RKO (cell line): ENCODE measurements at regions not wholly inside any gene's neighbourhood (a gene's known extent, or its start where the extent isn't known, plus 50 kb on each side); places are given as distances from the start of the nearest gene placed in this dataset.
"Not testable (repeated sequence)": the region's sequence is repeated elsewhere in the genome, so short reads cannot be mapped to it uniquely, and the experiment has no call there.

Source experiments
- DNase-seq: peaks from one replicate; pipeline ENCODE4 v3.0.0-alpha.2; 2016; ENCODE audit warnings: low spot score

DNA sequence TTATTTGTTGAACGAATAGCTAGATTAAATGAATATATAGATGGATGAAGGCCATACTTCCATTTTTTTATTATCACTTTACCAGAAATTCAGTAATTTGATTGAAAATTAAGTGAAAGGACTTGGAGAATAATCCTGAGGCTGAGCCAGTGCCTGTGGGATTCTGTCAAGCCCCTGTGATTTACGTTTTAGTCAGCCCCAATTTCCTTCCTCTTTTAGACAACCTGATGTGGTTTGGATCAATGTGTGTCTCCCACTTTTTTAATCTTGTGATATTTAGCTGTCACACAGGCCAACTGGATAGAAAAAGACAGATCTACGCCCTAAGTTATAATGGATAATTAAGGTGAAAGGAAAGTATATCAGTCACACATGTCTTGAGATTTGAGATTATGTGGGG is 188.8 kb downstream of the EDN1 start:
- DNase-seq = no peak

DNA sequence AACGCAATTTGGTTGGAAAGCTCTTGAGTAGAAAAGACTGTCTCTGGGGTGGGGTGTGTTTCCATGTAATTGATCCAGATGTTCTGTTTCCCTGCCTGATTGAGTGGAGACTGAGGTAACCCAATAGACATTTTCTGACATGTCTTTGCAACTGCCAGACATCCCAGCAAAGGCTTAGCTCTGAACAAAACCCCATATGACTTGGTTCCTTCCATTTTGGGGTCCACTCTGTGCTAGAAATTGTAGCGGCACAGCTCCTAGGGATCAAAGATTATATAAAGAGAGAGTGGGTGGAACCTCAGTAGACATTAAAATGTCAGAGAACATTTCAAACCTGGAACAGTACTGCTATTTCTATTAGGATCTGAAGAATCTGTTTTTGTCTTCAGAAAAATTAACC is 189.3 kb downstream of the EDN1 start:
- DNase-seq = no peak

DNA sequence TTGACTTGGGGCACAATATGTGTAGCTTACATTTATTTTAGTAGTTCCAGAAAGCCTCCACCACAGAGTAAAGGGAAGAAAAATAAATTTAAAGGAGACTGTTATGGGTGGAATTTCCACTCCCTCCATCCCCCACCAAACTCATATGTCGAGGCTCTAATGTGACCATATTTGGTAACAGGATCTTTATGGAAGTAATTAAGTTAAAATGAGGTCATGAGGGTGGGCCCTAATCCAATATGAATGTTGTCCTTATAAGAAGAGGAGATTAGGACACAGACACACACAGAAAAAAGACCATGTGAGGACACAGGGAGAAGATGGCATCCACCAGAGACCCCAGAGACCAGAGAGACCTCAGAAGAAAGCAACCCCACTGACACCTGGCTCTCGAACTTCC is 189.7 kb downstream of the EDN1 start:
- no peak for DNase-seq

DNA sequence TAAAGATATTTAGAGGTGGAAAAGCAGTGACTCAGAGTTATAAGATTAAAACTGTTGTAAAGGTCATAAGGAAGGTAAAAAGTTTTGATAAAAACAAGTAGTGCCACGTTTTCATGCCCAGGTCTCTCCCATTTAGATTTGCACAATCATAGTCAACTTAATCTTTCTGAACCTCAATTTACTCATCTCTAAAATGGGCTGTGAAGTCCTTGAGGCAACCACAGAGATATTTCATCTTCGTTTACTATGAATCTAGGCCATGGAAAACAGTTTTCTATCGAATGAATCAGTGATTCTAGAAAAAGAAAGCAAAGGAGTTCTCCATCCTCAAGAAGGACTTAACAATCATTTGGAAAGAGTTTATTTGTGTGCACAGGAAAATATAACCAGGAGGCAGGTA is 190.2 kb downstream of the EDN1 start:
- DNase-seq = no peak

DNA sequence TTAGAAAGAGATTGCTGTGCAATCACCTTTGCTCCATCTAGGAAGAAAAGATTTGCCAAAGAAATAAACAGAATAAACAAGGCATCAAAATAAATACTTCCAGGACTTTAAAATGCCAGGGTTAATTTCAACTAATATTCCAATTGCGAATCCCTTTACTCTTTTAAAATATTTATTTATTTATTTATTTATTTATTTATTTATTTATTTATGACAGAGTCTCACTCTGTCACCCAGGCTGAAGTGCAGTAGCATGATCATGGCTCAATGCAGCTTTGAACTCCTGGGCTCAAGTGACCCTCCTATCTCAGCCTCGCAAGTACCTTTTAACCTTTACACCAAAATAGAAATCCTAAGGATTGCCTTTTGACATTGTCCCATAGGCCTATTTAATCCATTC is 191.1 kb downstream of the EDN1 start:
- DNase-seq = no peak

DNA sequence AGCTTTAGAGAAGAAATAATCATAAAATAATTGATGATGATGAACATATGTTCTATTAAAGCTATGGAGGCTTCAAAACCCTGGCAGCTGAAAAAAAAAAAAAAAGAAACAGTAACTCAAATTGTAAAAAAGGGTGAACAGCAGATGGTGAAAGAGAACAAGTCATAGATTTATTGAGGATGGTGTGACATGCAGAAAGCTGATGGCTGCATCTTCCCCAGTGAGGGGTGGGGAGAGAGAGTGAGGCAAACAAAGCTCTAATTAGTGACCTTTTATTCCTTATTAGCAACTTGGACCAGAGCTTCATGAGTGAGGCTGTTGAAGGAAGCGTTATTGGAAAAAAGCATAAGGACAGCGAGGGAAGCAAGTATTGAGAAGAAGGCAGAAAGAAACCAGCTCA is 191.7 kb downstream of the EDN1 start:
- DNase-seq = no peak

DNA sequence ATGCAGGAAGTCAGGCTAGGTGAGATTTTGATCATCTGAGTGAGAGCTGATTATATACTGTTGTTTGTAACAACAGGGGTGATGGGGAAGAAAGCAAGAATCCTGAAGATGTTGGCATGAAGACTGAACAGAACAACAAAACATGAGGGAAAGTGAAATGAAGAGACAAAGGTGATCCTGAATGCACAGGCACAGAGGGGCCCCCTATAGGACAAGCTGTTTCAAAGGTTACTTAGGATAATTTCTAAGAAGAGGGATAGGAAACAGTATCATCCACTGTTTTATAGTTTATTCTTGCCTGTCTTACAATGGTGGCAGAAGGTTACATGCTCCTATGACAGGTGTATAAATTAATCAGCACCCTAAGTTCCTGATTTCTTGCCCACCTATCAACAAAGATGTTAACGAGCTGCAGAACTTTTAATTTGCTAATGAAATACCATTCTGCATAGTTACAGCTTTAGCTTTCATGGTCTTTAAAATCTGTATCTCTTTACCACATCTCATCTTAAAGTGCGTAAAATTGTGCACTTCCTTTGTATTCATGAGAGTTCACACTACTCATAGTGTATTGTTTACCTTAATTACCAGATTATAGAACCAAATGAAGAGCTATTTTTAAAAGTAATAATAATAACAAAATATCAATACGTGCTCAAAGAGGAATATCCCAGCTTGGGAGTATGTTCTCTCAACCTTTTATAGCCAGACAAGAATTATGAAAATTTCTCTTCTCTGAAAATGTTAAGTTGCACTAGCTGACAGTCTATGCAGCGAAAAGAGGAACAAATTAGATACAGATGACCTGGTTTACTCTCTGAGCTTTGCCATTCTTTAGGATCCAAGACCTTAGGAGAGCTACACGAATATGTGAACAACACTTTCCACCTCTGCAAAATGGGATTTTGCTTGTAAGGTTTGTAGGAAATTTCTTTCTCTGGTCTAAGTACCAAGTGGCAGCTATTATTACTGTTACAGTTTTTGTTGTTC is 192.5 kb downstream of the EDN1 start:
- DNase-seq = no peak

DNA sequence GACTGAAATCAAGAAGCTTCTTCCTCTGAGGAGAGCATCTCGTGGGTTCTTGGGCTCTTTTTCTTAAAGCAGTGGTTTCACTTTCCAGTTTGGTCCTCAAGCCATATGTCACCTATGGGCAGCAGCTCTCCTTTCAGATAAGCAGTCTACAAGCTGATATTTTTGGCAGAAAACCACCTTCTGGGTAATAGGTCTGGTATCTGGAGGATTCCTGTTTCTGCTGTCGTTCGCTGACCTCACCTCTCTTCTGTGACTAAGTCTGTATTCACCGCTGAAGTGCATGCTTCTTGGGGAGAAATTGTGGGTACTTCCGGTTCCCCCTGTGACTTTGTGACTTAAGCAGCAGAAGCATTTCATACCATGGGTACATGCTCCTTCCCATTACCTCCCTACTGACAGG is 193.6 kb downstream of the EDN1 start:
- DNase-seq = peak; percentile 88

DNA sequence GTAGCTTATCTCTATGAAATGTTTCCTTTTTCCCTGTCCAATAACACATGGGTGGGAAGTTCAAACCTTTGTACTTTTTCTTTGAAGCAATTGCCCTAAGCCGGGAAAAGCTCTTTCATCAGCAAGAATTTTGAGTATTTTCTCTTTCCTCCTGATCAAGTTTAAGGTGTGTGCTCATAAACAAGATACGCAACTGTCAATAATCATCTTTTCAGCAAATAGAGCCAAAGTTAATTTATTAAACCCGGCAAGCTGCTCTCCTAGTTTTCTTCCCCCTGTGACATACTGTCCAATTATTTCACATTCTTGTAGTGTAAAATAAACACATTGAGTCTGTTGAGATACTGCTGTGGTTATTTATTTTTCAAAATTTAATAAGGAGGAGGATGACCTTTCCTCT is 194.4 kb downstream of the EDN1 start:
- DNase-seq = no peak

DNA sequence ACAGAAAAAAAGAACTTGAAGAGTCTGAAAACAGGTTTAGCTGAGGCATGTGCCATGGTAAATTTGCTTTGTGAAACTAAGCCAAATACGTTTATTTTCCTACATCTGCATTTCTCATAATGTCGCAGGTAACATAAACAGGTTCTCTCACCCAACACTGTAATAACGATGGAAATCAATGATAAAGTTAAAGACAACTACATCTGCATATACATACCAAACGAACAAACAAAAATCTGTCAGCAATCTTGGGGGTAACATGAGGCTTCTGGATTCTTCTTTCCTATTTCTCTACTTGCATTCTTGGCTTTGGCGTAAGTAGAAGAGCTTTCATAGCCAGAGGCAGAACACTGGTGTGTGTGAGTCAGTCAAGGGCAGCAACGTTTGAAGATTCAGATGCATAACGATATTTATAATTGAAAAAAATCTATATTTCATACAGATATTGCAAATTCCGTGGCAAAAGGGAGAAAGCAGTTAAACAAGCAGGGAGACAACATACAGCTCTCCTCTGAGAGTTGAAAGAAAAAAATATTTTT is 195.1 kb downstream of the EDN1 start:
- no peak for DNase-seq

DNA sequence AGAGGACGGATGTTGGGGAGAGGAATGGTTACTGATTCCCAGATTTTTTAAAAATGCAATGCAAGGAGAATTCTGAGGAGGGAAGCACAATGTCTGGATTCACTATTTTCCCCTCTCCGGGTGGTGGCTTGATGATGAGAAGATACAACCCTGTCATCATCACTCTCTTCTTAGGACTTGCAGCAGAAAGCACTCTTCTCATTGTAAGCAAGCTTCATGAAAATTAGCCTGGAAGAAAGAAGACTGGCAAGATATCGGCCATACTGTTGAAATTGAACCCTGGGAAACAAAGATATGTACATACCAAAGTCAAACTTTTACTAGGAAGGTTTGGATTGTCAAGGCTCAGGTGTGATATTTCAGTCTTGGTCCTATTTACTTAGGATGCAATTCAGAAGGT is 195.7 kb downstream of the EDN1 start:
- DNase-seq = no peak

DNA sequence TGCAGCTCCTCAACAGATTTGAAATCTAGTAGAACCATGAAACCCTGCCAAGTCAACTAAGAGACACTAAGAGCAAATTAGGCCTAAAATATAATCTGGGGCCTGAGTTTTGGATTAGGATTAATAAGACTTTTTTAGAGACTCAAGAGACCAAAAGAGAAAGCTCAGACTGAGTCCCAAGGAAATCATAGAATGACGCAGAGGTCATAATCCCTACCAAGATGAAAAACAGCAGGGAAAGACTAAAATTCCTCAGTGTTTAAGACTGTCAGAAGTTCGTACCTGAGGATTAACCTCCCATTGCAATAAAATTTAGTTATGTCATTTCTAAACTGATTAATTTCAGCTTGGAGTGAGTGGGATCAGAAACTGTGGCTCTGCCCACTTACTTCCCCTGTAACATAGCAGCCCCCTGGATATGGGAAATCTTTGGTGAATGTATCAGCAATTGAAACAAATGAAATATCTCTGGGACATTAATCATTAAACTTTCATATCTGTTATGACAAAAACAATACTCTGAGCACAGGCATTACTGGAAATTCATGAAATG is 200.3 kb downstream of the EDN1 start:
- DNase-seq = no peak

DNA sequence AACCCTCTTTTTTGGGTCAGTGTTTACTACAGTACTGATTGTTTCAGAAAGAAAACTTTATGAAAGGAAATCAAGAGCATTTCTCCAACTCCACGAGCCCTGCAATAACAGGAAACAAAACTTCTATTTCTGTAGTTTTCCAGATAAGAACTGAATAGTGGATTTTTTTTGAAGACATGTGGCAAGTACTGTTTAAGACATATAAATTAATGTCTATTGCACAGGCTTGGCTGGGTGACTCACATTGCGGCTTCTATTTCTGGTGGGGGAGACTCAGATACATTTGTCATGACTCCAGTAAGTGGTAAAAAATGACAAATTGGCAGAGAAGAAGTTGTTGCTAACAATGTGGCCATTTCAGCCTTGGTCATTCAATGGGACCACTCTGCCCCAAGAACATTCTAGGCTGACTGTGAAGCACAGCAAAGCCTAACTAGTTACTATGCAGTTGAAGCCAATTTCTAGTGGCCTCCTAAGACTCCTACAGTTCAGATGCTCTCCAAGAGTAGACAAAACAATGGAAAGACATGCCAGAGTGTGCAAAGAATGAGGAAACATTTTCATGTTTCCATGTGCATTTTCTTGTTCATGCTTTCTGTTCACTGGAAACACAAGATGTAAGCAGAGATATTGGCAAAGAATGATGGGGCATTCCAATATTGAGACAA is 200.9 kb downstream of the EDN1 start:
- peak; percentile 42 for DNase-seq

DNA sequence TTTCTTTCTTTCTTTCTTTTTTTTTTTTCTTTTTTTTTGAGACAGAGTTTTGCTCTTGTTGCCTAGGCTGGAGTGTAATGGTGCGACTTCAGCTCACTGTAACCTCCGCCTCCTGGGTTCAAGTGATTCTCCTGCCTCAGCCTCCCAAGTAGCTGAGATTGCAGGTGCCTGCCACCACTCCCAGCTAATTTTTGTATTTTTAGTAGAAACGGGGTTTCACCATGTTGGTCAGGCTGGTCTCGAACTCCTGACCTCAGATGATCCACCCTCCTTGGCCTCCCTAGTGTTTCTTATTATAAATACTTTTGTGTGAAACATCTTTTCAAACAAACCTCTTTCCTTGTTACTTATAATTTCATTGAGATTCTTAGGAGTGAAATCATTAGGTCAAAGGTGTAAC is 202.8 kb downstream of the EDN1 start:
- DNase-seq = not testable (repeated sequence)

DNA sequence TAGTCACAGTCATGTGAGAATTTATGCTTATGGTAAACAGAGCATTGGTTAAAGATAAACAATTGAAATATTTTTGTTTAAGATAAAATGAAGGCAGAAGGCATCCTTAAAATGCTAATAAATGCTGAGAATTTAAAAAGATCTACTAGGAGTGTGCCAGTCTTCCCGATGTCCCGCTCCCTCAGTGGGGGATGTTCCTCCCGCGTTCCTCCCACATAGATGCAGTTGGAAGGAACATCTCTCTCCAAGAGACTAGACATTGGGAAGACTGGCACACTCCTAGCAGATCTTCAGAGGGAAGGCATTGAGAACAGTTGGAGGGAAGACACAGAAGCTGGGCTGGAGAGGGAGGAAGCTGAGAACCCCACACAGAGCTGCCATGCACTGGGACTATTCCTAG is 203.3 kb downstream of the EDN1 start:
- no peak for DNase-seq

DNA sequence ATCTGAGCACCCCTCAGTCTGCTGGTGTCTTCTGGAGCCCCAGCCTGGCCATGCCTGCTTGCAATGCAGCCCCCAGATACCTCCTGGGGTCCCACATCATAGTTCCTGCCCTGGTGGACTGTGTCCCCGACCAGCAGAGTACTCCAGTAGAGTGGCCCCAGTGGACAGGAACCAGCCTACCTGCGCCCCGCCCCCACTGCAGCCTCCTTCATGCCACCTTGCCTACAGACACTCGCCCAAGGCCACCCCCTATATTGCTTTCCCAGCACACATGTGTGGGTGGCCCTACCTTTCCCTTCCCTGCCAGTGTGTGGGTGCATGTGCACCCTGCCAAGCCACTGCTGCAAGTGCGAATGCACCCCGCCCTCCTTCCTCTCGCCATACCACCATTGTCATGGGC is 204.0 kb downstream of the EDN1 start:
- no peak for DNase-seq

DNA sequence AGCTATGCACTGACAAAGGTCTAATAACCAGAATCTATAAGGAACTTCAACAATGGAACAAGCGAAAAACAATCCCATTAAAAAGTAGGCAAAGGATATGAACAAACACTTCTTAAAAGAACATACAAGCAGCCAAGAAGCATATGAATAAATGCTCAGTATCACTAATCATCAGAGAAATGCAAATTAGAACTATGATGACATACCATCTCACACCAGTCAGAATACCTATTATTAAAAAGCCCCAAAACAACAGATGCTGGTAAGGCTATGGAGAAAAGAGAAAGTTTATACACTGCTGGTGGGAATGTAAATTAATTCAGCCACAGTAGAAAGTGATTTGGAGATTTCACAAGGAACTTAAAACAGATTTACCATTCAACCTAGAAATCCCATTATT is 211.8 kb downstream of the EDN1 start:
- no peak for DNase-seq

DNA sequence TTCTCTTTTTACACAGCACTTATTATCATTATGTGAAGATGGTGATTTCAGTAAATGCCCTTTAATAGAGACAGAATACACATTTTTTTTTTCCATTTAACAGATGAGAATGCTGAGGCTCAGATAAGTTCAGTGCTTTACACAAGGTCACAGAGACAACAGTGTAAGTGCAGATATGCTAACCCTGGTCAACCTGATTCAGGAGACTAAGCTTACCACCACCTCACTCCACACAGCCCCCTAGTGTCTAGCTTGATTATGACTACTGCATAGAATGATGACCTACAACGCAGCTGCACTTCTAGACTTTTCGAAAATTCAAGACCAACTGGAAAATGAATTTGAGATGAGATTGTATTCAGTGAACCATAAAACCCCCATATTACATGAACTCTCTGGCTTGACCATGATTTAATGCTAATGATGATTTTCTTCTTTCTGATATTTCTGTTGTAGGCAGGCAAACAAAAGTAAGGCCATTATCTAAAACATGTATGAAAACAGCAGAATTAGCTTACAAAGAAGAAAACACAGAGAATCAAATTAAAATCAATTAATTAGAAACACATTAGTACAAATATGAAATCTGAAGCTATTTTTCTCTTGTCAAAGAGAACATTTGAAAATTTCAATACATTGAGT is 212.1 kb upstream of the PHACTR1 start:
- peak; percentile 37 for DNase-seq

DNA sequence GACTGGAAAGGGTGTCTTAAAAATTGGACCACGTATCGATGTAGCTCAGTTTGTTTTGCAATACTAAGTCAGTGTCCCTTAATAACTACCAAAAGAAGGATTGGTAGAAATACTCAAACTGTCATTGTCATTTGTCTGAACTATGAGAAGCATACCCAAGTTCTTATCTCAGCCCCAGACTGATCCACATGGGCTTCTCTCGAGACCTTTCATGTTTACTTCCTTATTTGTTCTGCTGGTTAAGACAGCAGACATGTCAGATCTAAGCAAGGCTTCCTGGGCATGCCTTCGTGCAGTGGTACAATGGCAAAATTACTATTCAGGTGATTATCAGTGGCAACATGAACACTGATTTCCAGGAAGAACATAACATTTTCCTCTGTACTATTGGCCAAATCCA is 211.1 kb upstream of the PHACTR1 start:
- no peak for DNase-seq

DNA sequence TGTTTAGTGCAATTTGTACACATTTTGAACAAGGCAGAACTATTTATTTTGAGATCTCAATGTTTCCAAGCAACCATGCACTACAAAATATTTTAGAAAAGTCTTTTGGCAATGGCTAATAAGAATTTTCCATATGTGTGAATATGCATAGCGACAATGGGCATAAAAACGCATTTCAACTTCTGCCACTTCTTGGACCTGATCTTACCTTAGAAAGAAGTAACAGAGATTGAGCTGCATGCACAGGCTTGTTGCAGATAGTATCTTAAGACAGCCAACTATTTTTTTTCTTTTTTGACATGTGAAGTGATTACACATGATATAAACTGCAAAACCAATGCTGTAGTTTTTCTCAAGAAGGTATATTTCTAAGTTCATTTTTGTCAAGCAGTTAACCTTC is 210.4 kb upstream of the PHACTR1 start:
- DNase-seq = no peak

DNA sequence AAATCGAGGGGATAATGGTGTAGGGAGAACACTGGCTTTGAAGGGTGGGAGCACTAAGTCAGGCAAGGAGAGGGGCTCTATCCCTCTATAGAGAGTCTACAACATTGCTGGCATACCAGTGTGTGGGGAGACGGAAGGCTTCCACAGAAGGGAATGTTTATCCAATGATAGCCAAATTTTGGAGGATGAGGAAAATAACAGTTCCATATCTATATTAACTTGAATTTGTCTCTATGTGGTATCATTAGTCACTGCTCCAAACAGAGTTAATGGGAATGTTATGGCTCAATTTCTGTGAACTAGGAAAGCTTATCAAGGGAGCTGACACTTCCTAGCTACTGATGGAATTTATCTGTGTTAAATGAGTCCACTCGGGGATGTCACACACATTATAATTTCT is 208.9 kb upstream of the PHACTR1 start:
- DNase-seq = no peak

DNA sequence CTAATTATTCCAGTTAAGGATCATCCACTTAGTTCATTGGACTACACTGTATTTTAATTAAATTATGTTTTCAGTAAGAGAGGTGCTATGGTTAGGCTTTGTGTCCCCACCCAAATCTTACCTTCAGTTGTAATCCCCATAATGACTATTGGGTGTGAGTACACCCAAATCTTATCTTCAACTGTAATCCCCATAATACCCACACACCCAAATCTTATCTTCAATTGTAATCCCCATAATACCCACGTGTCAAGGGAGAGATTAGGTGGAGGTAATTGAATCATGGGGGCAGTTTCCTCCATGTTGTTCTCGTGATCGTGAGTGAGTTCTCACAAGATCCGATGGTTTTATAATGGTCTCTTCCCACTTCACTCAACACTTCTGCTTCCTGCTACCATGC is 208.0 kb upstream of the PHACTR1 start:
- DNase-seq = no peak
